ENCODE measurements at regions not wholly inside any gene's neighbourhood (a gene's known extent, or its start where the extent isn't known, plus 50 kb on each side); places are given as distances from the start of the nearest gene placed in this dataset.

DNA sequence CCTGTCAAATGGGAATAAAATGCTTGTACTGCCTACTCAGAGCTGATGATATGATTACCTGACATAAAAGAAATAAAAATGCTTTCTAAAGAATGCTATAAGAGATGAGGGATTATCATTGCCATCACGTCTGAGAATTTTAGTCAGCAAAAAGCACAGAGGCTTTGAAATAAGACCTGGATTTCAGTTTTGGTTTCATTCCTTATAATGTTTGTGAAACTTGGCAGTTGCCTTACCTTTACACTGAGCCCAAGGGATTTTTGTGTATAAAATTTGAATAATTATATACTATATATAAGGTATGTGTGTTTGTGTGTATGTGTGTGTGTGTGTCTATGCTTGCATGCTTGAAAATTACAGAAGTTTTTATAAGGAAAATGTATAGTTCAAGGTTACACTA is 634.8 kb upstream of the BCHE start:
- TF ChIP-seq POLR2AphosphoS5 (IDR thresholded peaks at IDR 0.05; ENCODE audit: low read depth, low read length) (no peak), POLR2A (IDR thresholded peaks at IDR 0.05; ENCODE audit: low read depth, low read length) (no peak), TAF1 (IDR thresholded peaks at IDR 0.05; ENCODE audit: borderline replicate concordance, low read depth, low read length) (no peak)

Data from GM12892 (cell line).